MG63 (cell line): ENCODE measurements at regions not wholly inside any gene's neighbourhood (a gene's known extent, or its start where the extent isn't known, plus 50 kb on each side); places are given as distances from the start of the nearest gene placed in this dataset.
"Not testable (repeated sequence)": the region's sequence is repeated elsewhere in the genome, so short reads cannot be mapped to it uniquely, and the experiment has no call there.

Source experiments
- DNase-seq: peaks from one replicate; pipeline ENCODE4 v3.0.0-alpha.2; 2020
- H3K27me3 ChIP-seq: fragments of 250-450 bp; sonication (Bioruptor Pico); 2 replicates; pipeline ENCODE4 v1.5.1; 2020; ENCODE audit warnings: mild to moderate bottlenecking, moderate library complexity
- H3K36me3 ChIP-seq: fragments of 250-450 bp; sonication (Bioruptor Pico); 2 replicates; pipeline ENCODE4 v1.5.1; 2020; ENCODE audit warnings: mild to moderate bottlenecking, moderate library complexity
- H3K4me3 ChIP-seq: fragments of 250-450 bp; sonication (Bioruptor Pico); 2 replicates; pipeline ENCODE4 v1.5.1; 2020; ENCODE audit warnings: mild to moderate bottlenecking, moderate library complexity
- H3K9me3 ChIP-seq: fragments of 250-450 bp; sonication (Bioruptor Pico); 2 replicates; pipeline ENCODE4 v1.5.1; 2020; ENCODE audit warnings: mild to moderate bottlenecking, moderate library complexity

GRCh38 chr13:40024204-40024966, 368.9 kb downstream of the COG6 start:
- H3K4me3 ChIP-seq: no peak overlapping the region
- H3K36me3 ChIP-seq: no peaks in the 10 kb centered on the region
- H3K27me3 ChIP-seq: no peaks in the 10 kb centered on the region
- DNase-seq: peak; percentile 62
- no peaks in the 10 kb centered on the region for H3K9me3 ChIP-seq

- no peaks in the 10 kb centered on the region for H3K36me3 ChIP-seq
- no peak overlapping the region for H3K4me3 ChIP-seq
- no peak for DNase-seq
Observed at GRCh38 chr13:40024967-40025714, 369.7 kb downstream of the COG6 start.

GRCh38 chr13:40026174-40026585, 370.7 kb downstream of the COG6 start:
- Histone ChIP-seq H3K4me3 (no peak overlapping the region), H3K27me3 (no peaks in the 10 kb centered on the region), H3K36me3 (no peaks in the 10 kb centered on the region), H3K9me3 (no peaks in the 10 kb centered on the region)
- no peak for DNase-seq

More at GRCh38 chr13:40024967-40025714, 369.7 kb downstream of the COG6 start:
- no peaks in the 10 kb centered on the region for H3K27me3 ChIP-seq
- H3K9me3 ChIP-seq: no peaks in the 10 kb centered on the region

- Histone ChIP-seq H3K9me3 (no peaks in the 10 kb centered on the region), H3K27me3 (no peaks in the 10 kb centered on the region), H3K36me3 (no peaks in the 10 kb centered on the region), H3K4me3 (no peak overlapping the region)
- DNase-seq: no peak
Observed at GRCh38 chr13:40026741-40027140, 371.3 kb downstream of the COG6 start.

GRCh38 chr13:40028446-40028845, 373.0 kb downstream of the COG6 start:
- no peaks in the 10 kb centered on the region for H3K36me3 ChIP-seq
- DNase-seq: no peak

GRCh38 chr13:40031031-40031430, 375.6 kb downstream of the COG6 start:
- peak; percentile 8 for DNase-seq
- no peak overlapping the region for H3K4me3 ChIP-seq
- H3K36me3 ChIP-seq: no peaks in the 10 kb centered on the region
- H3K27me3 ChIP-seq: no peaks in the 10 kb centered on the region
- no peaks in the 10 kb centered on the region for H3K9me3 ChIP-seq

More at GRCh38 chr13:40028446-40028845, 373.0 kb downstream of the COG6 start:
- Histone ChIP-seq H3K9me3 (no peaks in the 10 kb centered on the region), H3K4me3 (no peak overlapping the region), H3K27me3 (no peaks in the 10 kb centered on the region)

- H3K27me3 ChIP-seq: peaks cover 14% of the 10 kb centered on the region
- no peak for DNase-seq
- H3K36me3 ChIP-seq: no peaks in the 10 kb centered on the region
- H3K9me3 ChIP-seq: no peaks in the 10 kb centered on the region
- no peak overlapping the region for H3K4me3 ChIP-seq
Observed at GRCh38 chr13:40039061-40039460, 383.6 kb downstream of the COG6 start.

GRCh38 chr13:40042991-40043390, 387.5 kb downstream of the COG6 start:
- Histone ChIP-seq H3K4me3 (no peak overlapping the region), H3K36me3 (no peaks in the 10 kb centered on the region), H3K9me3 (no peaks in the 10 kb centered on the region), H3K27me3 (peaks cover 25% of the 10 kb centered on the region)
- DNase-seq: no peak

- no peak overlapping the region for H3K4me3 ChIP-seq
- H3K9me3 ChIP-seq: no peaks in the 10 kb centered on the region
- H3K27me3 ChIP-seq: peaks cover 25% of the 10 kb centered on the region
- no peaks in the 10 kb centered on the region for H3K36me3 ChIP-seq
- no peak for DNase-seq
Observed at GRCh38 chr13:40043764-40044163, 388.3 kb downstream of the COG6 start.

GRCh38 chr13:40047322-40047771, 391.9 kb downstream of the COG6 start:
- H3K9me3 ChIP-seq: no peaks in the 10 kb centered on the region
- no peak for DNase-seq
- no peaks in the 10 kb centered on the region for H3K36me3 ChIP-seq
- peaks cover 25% of the 10 kb centered on the region for H3K27me3 ChIP-seq
- H3K4me3 ChIP-seq: no peak overlapping the region

- Histone ChIP-seq H3K36me3 (no peaks in the 10 kb centered on the region), H3K27me3 (peaks cover 13% of the 10 kb centered on the region), H3K4me3 (no peak overlapping the region), H3K9me3 (no peaks in the 10 kb centered on the region)
- no peak for DNase-seq
Observed at GRCh38 chr13:40048551-40048950, 393.1 kb downstream of the COG6 start.

GRCh38 chr13:40052954-40053353, 397.5 kb downstream of the COG6 start:
- H3K27me3 ChIP-seq: no peaks in the 10 kb centered on the region; the same call in 1 of the 2 replicates
- no peaks in the 10 kb centered on the region for H3K36me3 ChIP-seq

GRCh38 chr13:40053401-40053800, 397.9 kb downstream of the COG6 start:
- H3K36me3 ChIP-seq: no peaks in the 10 kb centered on the region
- no peaks in the 10 kb centered on the region for H3K9me3 ChIP-seq
- H3K4me3 ChIP-seq: no peak overlapping the region
- no peaks in the 10 kb centered on the region; the same call in 1 of the 2 replicates for H3K27me3 ChIP-seq
- DNase-seq: no peak

More at GRCh38 chr13:40052954-40053353, 397.5 kb downstream of the COG6 start:
- Histone ChIP-seq H3K4me3 (no peak overlapping the region), H3K9me3 (no peaks in the 10 kb centered on the region)
- no peak for DNase-seq

GRCh38 chr13:40054422-40054821, 399.0 kb downstream of the COG6 start:
- not testable (repeated sequence) for H3K9me3 ChIP-seq, H3K27me3 ChIP-seq, H3K36me3 ChIP-seq, H3K4me3 ChIP-seq, DNase-seq

GRCh38 chr13:40056898-40057619, 401.6 kb downstream of the COG6 start:
- DNase-seq: no peak
- no peaks in the 10 kb centered on the region; the same call in 1 of the 2 replicates for H3K27me3 ChIP-seq
- H3K9me3 ChIP-seq: no peaks in the 10 kb centered on the region
- H3K4me3 ChIP-seq: no peak overlapping the region
- no peaks in the 10 kb centered on the region for H3K36me3 ChIP-seq

- no peak for DNase-seq
- H3K4me3 ChIP-seq: no peak overlapping the region
- H3K36me3 ChIP-seq: no peaks in the 10 kb centered on the region
- no peaks in the 10 kb centered on the region for H3K9me3 ChIP-seq
- H3K27me3 ChIP-seq: no peaks in the 10 kb centered on the region
Observed at GRCh38 chr13:40058757-40059236, 403.3 kb downstream of the COG6 start.
